Prostate gland (tissue), 2 donors: ENCODE measurements at regions not wholly inside any gene's neighbourhood (a gene's known extent, or its start where the extent isn't known, plus 50 kb on each side); places are given as distances from the start of the nearest gene placed in this dataset.

Experiments used
- POLR2A ChIP-seq: fragments of 450-650 bp; IDR thresholded peaks from one replicate; pipeline ENCODE4 v1.6.1; 2016; ENCODE audit warnings: antibody characterized with exemption, mild to moderate bottlenecking
- POLR2AphosphoS5 ChIP-seq: sonication (generic); formaldehyde crosslinking; IDR thresholded peaks from one replicate; pipeline ENCODE4 v1.6.1; 2017; ENCODE audit warnings: antibody characterized with exemption
- TF ChIP-seq, protein P1 (sequence below), 4 experiments: fragments of 200-600 bp in 2 of 4; fragments of 450-650 bp in 2 of 4; sonication (generic) in 2 of 4; IDR thresholded peaks; 1 replicate in 3 of 4; 2 replicates in 1 of 4; pipeline ENCODE4 v1.5.1; 2016 to 2019; ENCODE audit warnings: antibody characterized with exemption in 4 of 4, mild to moderate bottlenecking in 2 of 4, moderate library complexity in 2 of 4

DNA sequence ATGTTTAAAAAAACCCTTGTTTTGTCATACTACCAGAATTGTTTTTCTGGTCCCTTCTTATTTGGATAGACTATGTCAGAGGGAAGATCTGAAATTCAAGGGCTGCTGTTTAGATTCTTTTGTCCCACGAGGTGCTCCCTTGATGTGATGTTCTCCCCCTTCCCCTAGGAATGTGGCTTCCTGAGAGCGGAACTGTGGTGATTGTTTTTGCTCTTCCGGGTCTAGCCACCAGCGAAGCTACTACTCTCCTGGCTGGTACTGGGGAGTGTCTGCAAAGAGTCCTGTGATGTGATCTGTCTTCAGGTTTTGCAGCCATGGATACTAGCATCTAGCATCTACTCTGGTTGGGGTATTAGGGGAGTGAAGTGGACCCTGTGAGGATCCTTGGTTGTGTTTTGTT lies 271.1 kb downstream of the DCAF12L2 start:
- TF ChIP-seq POLR2A: no peak
- TF ChIP-seq, protein P1, sequence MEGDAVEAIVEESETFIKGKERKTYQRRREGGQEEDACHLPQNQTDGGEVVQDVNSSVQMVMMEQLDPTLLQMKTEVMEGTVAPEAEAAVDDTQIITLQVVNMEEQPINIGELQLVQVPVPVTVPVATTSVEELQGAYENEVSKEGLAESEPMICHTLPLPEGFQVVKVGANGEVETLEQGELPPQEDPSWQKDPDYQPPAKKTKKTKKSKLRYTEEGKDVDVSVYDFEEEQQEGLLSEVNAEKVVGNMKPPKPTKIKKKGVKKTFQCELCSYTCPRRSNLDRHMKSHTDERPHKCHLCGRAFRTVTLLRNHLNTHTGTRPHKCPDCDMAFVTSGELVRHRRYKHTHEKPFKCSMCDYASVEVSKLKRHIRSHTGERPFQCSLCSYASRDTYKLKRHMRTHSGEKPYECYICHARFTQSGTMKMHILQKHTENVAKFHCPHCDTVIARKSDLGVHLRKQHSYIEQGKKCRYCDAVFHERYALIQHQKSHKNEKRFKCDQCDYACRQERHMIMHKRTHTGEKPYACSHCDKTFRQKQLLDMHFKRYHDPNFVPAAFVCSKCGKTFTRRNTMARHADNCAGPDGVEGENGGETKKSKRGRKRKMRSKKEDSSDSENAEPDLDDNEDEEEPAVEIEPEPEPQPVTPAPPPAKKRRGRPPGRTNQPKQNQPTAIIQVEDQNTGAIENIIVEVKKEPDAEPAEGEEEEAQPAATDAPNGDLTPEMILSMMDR (IDR thresholded peaks at IDR 0.05): no peak
- no peak for TF ChIP-seq POLR2AphosphoS5
